K562 (cell line): ENCODE measurements at regions not wholly inside any gene's neighbourhood (a gene's known extent, or its start where the extent isn't known, plus 50 kb on each side); places are given as distances from the start of the nearest gene placed in this dataset.

Source experiments
- BRF1 ChIP-seq: IDR thresholded peaks from 3 replicates; pipeline ENCODE4 v1.6.1; 2011; ENCODE audit warnings: borderline replicate concordance, mild to moderate bottlenecking; ENCODE audit not compliant: insufficient read length; ENCODE audit errors: extremely low read depth
- CREM ChIP-seq: IDR thresholded peaks from 2 replicates; pipeline ENCODE4 v1.6.1; 2014; ENCODE audit warnings: antibody characterized with exemption, low read depth
- CTCFL ChIP-seq: IDR thresholded peaks from 2 replicates; pipeline ENCODE4 v1.6.1; 2011; ENCODE audit warnings: borderline replicate concordance, low read depth, mild to moderate bottlenecking, moderate library complexity, low read length; ENCODE audit not compliant: insufficient read depth, poor library complexity, severe bottlenecking
- E4F1 ChIP-seq: fragments of 250-450 bp; sonication (Bioruptor Pico); IDR thresholded peaks from 2 replicates; pipeline ENCODE4 v1.5.0; 2021; ENCODE audit warnings: mild to moderate bottlenecking, borderline replicate concordance
- ESRRB ChIP-seq: fragments of 250-450 bp; sonication (Bioruptor Pico); IDR thresholded peaks from 2 replicates; pipeline ENCODE4 v1.5.0; 2020; ENCODE audit warnings: mild to moderate bottlenecking, moderate library complexity, borderline replicate concordance
- FIP1L1 ChIP-seq: fragments of 200-400 bp; formaldehyde crosslinking; IDR thresholded peaks from 2 replicates; pipeline ENCODE4 v1.6.1; 2018; ENCODE audit warnings: mild to moderate bottlenecking, low read depth, low read length; ENCODE audit not compliant: poor library complexity, severe bottlenecking
- GATAD2B ChIP-seq: fragments of 450-650 bp; IDR thresholded peaks from 2 replicates; pipeline ENCODE4 v1.6.1; 2017; ENCODE audit warnings: mild to moderate bottlenecking, borderline replicate concordance
- HINFP ChIP-seq: fragments of 450-650 bp; conservative IDR thresholded peaks from 2 replicates; pipeline ENCODE4 v1.6.1; 2016; ENCODE audit warnings: missing genetic modification characterization, low read depth, mild to moderate bottlenecking, control low read depth, missing compliant biosample characterization
- HLTF ChIP-seq: fragments of 450-650 bp; IDR thresholded peaks from 2 replicates; pipeline ENCODE4 v1.6.1; 2016
- PHF8 ChIP-seq: fragments of 200-600 bp; sonication (generic); IDR thresholded peaks from 2 replicates; pipeline ENCODE4 v1.6.1; 2012; ENCODE audit warnings: mixed run types, mild to moderate bottlenecking, inconsistent platforms, low read length, moderate library complexity, borderline replicate concordance
- POLR2AphosphoS2 ChIP-seq: IDR thresholded peaks from 2 replicates; pipeline ENCODE4 v1.6.1; 2012; ENCODE audit warnings: low read length, improper control_type of control experiment
- POLR2B ChIP-seq: fragments of 450-650 bp; IDR thresholded peaks from 2 replicates; pipeline ENCODE4 v1.6.1; 2018; ENCODE audit warnings: low read depth; ENCODE audit not compliant: partially characterized antibody
- ZBED1 ChIP-seq: IDR thresholded peaks from 2 replicates; pipeline ENCODE4 v1.6.1; 2014
- ZBTB2 ChIP-seq: fragments of 450-650 bp; IDR thresholded peaks from 2 replicates; pipeline ENCODE4 v1.6.1; 2016; ENCODE audit warnings: antibody characterized with exemption
- ZNF24 ChIP-seq: fragments of 450-650 bp; IDR thresholded peaks from 2 replicates; pipeline ENCODE4 v1.6.1; 2016
- ZNF518B ChIP-seq: fragments of 250-450 bp; sonication (Bioruptor Pico); IDR thresholded peaks from 2 replicates; pipeline ENCODE4 v1.5.0; 2021; ENCODE audit warnings: mild to moderate bottlenecking, moderate library complexity

GRCh38 chr6:37103169-37104039 is 66.5 kb upstream of the PIM1 start (continued):
- TF ChIP-seq CTCFL, result no peak
- TF ChIP-seq BRF1, result no peak
- peak; percentile 79; the same call in 1 of the 2 replicates for TF ChIP-seq ZBTB2
- no peak for TF ChIP-seq POLR2B
- TF ChIP-seq ZNF24, result peak; percentile 88
- TF ChIP-seq HINFP (tag), result peak; percentile 29
- peak; percentile 89 for TF ChIP-seq HLTF
- TF ChIP-seq E4F1 (CRISPR knock-in tag), result no peak
- TF ChIP-seq ZNF518B (CRISPR knock-in tag), result no peak
- 0 out of 2 replicates have a peak, but pooled peaks have one; percentile 54 for TF ChIP-seq ZBED1
- TF ChIP-seq PHF8, result no peak
- TF ChIP-seq FIP1L1, result no peak
- peak; percentile 91 for TF ChIP-seq GATAD2B
- TF ChIP-seq CREM, result peak; percentile 65
- no peak for TF ChIP-seq POLR2AphosphoS2
- TF ChIP-seq ESRRB (CRISPR knock-in tag), result no peak
